EH (cell line): ENCODE measurements at regions not wholly inside any gene's neighbourhood (a gene's known extent, or its start where the extent isn't known, plus 50 kb on each side); places are given as distances from the start of the nearest gene placed in this dataset.
"Not testable (repeated sequence)": the region's sequence is repeated elsewhere in the genome, so short reads cannot be mapped to it uniquely, and the experiment has no call there.

Source experiments
- DNase-seq: peaks from one replicate; pipeline ENCODE4 v3.0.0-alpha.2; 2015; ENCODE audit warnings: low read depth

DNA sequence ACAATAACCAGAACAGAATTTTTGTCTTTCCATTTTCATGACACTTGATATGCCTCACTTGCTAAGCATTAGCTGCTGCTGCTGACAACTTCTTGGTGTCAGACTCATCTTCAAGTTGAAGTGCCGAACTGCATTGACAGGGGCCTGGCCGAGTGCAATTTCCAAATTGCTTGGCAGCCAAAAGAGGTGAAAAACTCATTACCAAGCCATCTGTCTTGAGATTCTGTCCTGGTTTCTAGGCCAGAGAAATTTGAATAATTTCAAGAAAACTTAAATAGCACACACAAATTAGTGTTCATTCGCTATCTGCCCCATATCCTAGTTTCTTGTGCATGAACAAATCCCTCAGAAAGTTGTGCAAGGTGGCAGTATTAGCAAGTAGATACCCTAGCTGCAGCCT lies 165.3 kb upstream of the RASSF8 start:
- DNase-seq: no peak

DNA sequence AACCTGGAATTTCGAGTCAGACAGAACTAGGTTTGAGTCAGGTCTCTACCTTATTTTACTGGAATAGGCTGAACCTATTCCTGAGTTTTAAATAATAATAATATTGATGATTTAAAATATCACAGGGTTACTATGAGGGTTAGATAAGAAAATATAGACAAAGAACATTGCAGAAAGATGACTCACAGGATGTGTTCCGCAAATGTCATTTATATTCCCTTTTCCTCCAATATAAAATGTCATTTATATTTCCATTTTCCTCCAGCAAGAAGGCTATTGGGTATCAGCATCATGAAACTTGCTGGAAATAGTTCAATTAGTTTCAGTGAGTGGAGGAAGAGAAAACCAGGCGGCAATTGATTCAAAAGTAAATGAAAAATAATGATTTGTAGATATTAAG lies 163.9 kb upstream of the RASSF8 start:
- peak; percentile 21 for DNase-seq

DNA sequence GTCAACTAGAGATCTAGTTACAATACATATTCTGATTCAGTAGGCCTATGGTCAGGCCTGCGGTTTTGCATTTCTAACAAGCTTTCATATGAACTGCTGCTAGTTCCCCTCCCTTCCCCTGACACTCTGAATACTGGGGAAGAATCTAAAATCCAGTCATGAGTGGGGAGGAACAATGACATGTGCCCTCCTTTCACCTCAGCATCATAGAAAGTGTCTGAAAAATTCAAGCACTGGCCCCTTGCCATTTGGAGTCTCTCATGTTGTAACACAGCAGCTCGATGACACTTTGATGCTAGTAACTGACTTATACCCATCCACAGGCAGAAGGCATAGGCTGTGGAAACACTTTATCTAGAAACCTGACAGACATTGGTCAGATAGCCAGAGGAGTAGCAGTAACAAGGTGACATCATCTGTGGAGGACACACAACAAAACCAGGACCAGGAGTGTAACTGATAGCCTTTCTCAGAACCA lies 161.9 kb upstream of the RASSF8 start:
- DNase-seq: no peak

DNA sequence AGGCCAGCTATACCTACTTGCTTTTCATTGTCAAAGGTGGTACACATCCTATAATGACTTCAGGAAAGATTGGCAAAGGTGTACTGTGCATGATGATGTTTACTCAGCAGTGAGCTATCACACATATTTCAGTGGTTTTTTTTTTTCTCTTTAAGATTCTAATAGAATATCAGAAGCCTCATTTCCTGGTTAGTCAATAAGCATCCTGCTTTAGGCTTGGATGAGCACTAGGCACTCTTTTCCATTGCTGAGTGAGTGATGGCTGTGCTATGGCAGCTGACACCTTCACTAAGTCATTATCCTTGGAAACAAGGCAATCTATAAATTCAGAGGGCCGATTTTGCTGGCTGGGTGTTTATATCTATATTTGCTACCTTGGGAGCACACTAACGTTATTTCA lies 161.1 kb upstream of the RASSF8 start:
- no peak for DNase-seq

DNA sequence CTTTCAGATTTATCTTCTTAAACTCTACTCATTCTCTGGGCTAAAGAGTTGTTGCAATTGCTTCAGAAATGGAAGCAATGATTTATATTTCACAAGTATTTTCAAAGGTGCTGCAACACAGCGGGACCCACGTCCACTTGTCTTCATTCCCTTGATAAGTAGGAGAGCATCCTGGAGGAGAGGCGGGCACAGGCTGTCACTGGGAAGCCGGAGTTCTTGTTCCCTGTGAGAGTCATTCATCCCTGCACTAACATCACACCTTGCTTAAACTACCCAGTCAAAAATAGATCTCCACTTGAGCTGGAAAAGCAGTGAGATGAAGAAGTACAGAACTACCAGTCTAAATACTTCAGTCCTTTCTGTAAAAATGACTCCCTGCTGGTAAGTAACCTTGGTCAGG lies 160.5 kb upstream of the RASSF8 start:
- DNase-seq: no peak

DNA sequence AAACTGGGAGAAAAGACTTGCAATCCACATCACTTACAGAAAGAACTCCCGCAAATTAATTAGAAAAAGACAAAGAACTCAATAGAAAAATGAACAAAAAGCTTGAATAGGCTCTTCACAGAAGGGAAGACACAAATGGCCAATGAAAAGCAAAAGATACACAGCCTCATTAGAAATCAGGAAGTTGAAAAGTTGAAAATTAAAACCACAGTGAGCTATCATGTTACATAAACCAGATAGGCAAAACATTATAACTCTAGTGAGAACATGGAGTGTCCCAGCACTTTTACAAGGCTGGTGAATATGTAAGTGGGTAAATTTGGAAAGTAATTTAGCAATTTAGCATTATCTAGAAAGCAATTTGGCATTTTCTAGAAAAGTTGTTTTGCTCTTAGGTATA lies 158.4 kb upstream of the RASSF8 start:
- DNase-seq: peak; percentile 60

DNA sequence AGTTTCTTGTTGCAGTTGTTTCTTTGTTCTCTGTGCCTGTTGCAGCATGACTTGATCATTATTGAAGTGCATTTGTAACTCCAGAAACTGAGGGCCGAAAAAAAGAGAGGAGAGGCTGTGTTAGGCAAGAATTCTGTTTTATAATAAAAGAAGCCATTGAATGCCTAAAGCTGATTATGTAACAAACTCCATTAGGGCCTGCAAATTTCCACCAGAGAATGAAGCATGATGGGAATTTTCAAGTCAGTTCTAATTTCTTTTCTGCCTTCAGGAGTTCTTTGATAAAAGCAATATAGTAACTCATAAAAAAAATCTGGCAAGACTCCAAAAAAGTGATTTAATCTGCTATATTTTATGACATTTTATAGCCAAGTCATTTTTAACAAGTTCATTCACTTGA lies 156.7 kb upstream of the RASSF8 start:
- DNase-seq: no peak

DNA sequence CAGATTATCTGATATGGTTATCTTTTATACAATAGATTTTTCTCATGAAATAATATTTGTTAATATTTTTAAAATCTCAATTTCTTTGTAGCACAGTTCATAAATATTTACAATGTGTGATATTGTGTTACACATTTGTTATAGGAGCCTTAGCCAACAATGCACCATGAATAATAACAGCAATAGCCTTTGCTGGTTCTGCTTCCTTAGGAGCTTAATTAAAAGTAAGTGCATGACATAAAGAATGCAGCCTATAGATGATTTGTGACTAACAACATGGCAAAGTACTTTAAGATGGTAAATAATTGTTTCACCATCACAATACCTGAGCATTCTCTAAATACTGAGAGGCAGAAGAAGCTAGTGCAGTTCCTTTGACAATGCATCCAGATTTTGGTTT lies 156.3 kb upstream of the RASSF8 start:
- DNase-seq: no peak

DNA sequence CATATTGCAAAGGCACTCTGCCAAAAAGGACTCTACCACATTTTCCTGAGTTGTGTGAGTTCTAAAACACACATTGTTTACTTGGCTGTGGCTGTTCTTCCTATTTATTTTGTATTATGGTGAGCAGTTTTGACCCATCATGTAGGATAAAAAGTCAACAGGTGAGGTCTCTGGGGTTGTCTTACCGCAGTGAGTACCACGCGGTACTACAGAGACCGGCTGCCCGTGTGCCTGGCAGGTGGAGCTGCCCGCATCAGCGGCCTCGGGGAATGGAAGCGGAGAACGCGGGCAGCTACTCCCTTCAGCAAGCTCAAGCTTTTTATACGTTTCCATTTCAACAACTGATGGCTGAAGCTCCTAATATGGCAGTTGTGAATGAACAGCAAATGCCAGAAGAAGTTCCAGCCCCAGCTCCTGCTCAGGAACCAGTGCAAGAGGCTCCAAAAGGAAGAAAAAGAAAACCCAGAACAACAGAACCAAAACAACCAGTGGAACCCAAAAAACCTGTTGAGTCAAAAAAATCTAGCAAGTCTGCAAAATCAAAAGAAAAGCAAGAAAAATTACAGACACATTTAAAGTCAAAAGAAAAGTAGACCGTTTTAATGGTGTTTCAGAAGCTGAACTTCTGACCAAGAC lies 155.3 kb upstream of the RASSF8 start:
- not testable (repeated sequence) for DNase-seq

DNA sequence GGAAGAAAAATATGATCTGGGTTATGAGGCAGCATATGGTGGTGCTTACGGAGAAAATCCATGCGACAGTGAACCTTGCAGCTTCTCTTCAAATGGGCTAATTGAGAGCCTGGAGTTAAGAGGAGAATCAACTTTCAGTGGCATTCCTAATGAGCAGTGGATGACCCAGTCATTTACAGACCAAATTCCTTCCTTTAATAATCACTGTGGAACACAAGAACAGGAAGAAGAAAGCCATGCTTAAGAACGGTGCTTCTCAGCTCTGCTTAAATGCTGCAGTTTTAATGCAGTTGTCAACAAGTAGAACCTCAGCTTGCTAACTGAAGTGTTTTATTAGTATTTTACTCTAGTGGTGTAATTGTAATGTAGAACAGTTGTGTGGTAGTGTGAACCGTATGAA lies 154.2 kb upstream of the RASSF8 start:
- peak; percentile 75 for DNase-seq

DNA sequence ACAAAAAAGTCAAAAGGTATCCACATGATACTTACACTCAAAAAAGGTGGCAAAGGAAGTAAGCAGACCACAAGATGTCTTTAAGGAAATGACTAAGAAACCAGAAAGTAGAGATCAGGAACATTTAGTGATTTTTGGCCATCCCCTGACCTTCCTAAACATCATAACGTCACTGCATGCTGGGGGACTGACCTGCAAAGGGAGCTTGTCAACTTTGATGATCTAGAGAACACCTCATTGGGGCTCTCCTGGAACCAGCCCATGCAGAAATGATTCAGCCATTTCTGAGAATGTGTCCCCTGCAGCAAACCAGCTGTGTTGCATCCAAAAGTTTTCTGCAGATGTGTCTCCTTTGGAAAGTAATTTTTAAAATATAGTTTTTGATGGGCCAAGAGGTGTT lies 152.2 kb upstream of the RASSF8 start:
- DNase-seq: peak; percentile 57

DNA sequence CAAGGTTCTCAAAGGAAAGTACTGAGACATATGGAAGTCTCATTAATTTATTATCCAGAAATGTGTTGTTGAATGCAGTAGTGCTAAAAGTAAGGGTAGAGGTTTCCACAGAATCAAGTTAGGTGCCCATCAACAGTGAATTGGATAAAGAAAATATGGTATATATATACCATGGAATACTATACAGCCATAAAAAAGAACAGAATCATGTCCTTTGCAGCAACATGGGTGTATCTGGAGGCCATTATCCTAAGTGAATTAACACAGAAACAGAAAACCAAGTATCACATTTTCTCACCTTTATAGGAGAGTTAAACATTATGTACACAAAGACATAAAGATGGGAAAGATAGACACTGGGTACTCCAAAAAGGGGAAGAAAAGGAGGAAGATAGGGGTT lies 149.9 kb upstream of the RASSF8 start:
- DNase-seq: no peak

DNA sequence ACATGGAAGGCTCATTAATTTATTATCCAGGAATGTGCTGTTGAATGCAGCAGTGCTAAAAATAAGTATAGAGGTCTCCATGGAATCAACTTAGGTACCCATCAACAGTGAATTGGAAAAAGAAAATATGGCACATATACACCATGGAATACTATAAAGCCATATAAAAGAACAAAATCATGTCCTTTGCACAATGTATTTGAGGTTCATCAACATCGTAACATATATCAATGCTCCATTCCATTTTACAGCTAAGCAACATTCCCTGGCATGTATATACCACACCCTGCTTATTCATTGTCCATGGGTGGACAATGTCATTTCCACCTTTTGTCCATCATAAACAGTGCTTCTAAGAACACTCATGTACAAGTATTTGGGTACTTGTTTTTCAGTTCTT lies 147.8 kb upstream of the RASSF8 start:
- DNase-seq: no peak

DNA sequence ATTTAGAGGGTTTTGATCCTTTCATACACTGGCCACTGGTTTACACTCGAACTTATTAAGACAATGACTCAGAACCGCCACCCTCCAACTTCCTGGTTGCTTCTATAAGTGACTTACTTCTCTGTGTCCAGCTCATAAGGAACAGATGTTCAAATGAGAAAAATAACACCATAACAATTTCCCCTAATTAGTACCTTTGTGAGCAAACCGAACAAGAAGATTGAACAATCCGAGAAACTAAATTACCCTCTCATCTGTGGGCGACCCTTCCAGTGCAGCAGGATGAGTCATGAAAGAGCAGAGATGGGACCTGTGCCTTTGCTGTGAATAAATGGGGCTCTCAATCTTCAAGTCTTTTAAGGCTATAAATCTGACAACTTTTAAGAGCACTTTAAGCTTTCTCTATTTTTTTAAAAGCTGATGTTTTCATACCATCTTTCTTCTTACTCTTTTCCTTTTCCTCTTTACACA lies 146.8 kb upstream of the RASSF8 start:
- DNase-seq: peak; percentile 70

DNA sequence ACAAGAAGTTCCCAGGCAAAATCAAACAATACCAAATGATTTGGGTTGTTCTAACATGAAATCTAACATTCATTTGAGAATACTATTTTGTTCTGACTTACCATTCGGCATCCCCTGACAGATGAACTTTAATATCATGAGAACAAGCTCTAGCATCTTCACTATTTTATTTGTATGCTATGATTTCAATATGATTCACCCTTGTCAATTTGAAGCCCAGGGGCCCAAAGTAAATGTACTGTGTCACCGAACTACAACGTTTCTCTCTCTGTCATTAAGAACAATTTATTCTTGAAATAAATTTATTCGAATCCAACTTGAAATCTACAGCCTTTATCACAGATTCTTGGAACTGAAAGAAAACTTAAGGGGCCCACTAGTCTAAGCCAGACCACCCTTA lies 146.2 kb upstream of the RASSF8 start:
- no peak for DNase-seq

DNA sequence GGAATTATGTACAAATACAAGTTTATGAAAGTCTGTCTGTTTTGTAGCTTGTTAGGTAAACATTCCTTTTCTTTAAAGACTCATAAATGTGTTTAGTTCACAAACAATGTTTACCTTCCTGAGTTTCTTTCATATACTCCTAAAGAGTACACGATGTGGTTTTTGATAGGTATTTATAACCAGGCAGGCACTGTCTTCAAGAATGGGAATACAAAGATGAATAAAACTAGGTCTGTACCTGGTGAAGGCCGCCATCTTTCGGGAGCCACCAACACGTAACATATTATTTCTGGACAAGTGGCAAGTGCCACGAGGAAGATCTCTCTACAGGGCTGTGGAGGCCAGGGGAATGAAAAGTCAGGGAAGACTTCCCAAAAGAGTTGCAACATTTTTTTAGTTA lies 144.6 kb upstream of the RASSF8 start:
- no peak for DNase-seq

DNA sequence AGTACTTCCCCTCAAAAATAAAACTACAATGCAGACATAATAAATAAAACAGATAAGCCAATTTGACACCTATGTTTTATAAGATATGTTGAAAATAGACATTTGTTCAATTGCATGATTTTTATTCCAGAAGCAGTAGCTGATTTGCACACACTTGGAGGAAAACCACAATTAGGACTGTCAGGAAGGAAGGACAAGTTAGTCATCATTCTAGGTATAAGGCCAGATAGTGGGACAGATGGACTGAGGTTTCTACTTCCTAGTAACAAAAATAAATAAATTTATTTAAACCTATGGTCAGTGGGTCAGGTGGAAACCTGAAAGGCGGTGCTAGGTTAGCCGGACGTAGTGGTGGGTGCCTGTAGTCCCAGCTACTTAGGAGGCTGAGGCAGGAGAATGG lies 141.8 kb upstream of the RASSF8 start:
- peak; percentile 23 for DNase-seq

DNA sequence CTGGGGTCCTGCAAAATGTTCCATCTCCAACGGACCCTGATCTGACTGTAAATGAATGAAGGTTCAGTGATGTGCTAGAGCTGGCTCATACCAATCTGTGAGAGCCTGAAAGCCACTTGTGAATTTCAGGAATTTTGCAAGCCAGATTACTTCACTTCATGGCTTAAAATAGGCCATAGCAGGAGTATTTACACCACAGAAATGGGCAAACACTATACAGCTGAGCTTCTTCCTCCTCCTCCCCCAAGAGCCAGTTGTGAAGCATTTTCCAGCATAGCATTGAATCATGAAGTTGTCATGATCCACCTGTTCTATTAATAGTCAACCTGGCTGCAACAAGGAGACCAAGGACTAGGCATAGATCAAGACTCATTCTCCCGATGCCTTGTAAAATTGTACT lies 141.3 kb upstream of the RASSF8 start:
- peak; percentile 53 for DNase-seq

DNA sequence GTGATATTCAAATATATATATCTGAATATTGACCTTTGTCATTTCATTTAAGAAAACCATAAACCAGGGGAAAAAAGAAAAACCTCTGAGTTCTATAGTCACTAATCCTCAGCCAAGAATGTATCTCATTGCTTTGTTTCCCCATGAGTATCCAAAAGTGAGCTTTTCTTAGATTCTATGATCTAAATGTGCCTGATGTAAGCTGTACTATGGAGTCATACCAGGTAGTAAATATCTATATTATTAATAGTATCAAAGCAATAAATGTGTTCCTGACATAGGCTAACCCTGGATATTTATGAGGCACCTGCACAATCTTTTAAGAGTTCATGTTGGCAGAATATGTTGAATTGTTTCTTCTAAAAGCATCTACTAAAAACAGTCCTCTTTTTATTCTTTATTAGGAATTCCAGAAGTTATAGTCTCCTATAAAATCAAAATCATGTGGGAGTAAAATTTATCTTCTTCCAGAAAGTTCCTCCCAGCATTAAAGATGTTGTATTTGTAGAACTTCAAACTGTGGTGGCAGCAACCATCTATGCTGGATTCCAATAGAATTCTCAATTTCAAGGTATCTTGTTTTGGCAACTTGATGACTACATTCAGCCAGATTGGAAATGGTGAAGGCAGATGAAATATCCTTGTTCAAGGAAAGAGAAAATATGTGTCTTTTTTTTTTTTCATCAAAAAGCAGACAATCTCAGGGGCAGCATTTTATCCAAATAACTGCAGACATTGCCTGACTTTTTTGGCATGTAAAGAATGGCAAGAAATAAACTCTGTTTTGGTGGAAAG lies 139.7 kb upstream of the RASSF8 start:
- no peak for DNase-seq

DNA sequence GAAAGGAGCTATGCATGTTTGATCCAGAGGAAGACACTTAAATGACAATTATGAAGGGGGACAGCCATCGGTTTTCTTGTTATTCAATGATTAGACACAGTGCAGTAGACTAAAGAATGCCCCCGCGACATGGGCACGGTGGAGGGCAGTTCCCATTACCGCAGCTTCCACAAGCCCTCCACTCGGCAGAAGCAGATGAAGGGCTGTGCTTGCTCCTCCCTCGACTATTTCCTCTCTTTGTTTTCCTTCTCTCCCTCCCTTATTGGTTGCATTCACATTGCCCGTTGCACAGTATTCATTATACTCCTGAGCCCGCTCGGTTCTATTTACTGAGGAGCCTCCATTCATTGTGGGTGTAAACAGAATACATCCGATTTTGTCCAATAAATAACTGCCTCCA lies 138.8 kb upstream of the RASSF8 start:
- DNase-seq: no peak

DNA sequence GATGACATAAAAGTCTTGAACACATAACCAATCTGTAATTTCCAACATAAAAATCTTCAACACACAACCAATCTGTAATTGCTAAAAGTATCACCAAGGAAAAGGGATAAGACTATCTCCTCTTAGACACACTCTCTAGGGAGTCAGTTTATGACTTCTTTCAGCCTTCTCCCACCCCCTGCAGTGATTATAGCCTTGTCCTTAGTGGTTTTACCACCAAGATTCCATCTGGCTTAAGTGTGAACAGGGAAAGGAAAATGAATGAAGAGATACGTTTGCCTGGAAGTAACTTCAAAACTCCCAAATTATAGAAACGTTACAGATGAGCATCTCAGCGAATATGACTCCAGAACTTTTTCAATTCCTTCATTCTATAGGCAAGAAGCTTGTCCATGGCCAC lies 136.2 kb upstream of the RASSF8 start:
- DNase-seq: no peak

DNA sequence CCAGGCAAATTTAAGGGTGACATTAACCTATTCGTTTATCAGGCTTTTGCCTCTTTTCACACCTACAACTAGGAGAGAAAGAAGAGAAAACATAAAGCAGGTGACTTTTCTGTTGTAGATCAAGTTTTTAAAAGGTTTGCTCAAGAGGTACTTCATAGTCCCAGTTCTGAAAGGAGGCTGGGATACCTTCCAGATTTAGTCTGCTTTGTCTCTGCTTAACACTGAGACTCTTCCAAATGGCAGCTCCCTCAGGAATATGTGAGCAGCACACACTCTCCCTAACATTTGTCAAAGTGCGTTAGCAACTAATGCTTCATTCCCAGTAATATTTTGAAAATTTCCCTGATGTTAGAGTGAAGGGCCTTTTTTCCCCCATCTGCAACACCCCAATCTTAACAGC lies 133.7 kb upstream of the RASSF8 start:
- no peak for DNase-seq

DNA sequence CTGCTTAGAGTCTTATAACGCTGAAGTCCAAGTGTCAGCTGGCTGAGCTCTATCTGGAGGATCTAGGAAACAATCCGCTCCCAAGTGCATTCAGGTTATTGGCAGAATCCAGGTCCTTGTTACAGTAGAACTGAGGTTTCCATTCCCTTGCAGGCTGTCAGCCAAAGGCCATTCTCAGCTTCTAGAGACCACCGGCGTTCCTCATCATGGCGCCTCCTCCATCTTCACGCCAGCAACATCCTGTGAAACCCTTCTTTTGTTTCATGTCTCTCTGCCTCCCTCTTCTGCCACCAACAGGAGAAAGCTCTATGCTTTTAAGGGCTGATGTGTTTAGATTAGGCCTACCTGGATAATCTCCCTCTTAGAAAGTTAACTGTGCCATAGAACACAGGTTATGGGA lies 133.0 kb upstream of the RASSF8 start:
- no peak for DNase-seq

DNA sequence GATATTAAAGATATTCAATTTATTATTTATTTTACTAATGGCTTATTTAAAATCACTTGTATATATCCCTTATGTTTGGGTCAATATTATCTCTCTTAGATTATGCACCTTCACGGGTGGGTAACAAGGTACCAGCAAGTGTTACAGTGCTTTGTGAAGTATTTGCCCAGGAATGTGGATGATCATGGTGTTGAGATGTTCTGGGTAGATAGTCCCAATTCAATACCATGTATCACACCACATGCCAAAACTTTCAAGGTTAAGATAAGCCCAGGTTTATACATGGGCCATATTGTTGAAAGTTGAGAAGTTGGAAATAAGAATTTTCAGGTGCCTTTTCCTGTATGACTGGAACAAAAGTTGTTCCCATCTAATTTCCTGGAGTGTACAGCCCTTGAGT lies 131.3 kb upstream of the RASSF8 start:
- DNase-seq: no peak
